Rectal smooth muscle tissue (tissue), 1 donor: ENCODE measurements at regions not wholly inside any gene's neighbourhood (a gene's known extent, or its start where the extent isn't known, plus 50 kb on each side); places are given as distances from the start of the nearest gene placed in this dataset.

Source experiments
- H3K27ac ChIP-seq: one replicate; pipeline ENCODE4 v1.7.0; 2013; ENCODE audit warnings: low read depth, low read length, inconsistent platforms
- H3K27me3 ChIP-seq: one replicate; pipeline ENCODE4 v1.7.0; 2013; ENCODE audit warnings: low read length; ENCODE audit not compliant: control insufficient read depth, insufficient read depth
- H3K36me3 ChIP-seq: one replicate; pipeline ENCODE4 v1.7.0; 2013; ENCODE audit warnings: low read length; ENCODE audit not compliant: control insufficient read depth, insufficient read depth
- H3K4me1 ChIP-seq: one replicate; pipeline ENCODE4 v1.7.0; 2013; ENCODE audit warnings: low read length; ENCODE audit not compliant: control insufficient read depth, insufficient read depth
- H3K4me3 ChIP-seq: one replicate; pipeline ENCODE4 v1.7.0; 2013; ENCODE audit warnings: low read length
- H3K9ac ChIP-seq: one replicate; pipeline ENCODE4 v1.7.0; 2013; ENCODE audit warnings: low read length

DNA sequence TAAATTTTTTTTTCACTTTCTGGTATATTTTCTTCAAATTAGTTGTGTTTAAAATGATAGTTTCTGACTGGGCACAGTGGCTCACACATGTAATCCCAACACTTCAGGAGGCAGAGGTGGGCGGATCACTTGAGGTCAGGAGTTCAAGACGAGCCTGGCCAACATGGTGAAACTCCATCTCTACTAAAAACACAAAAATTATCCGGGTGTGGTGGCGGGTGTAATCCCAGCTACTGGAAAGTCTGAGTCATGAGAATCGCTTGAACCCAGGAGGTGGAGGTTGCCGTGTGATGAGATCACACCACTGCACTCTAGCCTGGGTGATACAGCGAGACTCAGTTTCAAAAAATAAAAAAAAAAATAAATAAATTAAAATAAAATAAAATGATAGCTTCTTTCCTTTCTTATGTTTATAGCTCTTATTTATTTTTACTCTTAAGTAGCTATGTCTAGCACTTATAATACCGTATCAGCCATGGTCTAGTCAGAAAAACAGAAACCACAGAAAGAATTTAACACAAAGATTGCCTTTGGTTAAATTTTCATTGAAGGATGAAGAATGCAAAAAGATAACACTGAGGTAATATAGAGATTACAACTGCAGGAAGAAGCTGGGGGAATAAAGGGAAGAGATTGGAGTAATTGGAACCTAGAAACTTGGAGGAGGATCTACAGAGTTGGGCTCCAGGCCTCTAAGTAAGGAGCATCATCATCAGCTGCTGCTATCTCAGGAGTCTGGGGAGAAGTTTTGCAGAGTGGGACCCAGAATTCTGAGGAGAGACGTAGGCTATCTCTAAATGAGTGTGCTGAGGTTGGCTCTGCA is 54.7 kb upstream of the MBOAT2 start:
- H3K36me3 ChIP-seq: no peaks in the 10 kb centered on the region

GRCh38 chr2:9055471-9055870 is 52.0 kb upstream of the MBOAT2 start:
- Histone ChIP-seq H3K4me3 (no peak overlapping the region), H3K27ac (no peak overlapping the region), H3K36me3 (no peaks in the 10 kb centered on the region), H3K9ac (no peak overlapping the region), H3K4me1 (no peaks in the 10 kb centered on the region), H3K27me3 (no peaks in the 10 kb centered on the region)

More for the DNA sequence above, 54.7 kb upstream of the MBOAT2 start:
- H3K4me1 ChIP-seq: no peaks in the 10 kb centered on the region
- H3K27ac ChIP-seq: no peak overlapping the region
- H3K9ac ChIP-seq: no peak overlapping the region
- no peak overlapping the region for H3K4me3 ChIP-seq
- no peaks in the 10 kb centered on the region for H3K27me3 ChIP-seq

- Histone ChIP-seq H3K4me3 (no peak overlapping the region), H3K27me3 (no peaks in the 10 kb centered on the region), H3K27ac (no peak overlapping the region), H3K4me1 (no peaks in the 10 kb centered on the region), H3K9ac (no peak overlapping the region), H3K36me3 (no peaks in the 10 kb centered on the region)
Observed at GRCh38 chr2:9053534-9053931, 50.0 kb upstream of the MBOAT2 start.
